ENCODE measurements at regions not wholly inside any gene's neighbourhood (a gene's known extent, or its start where the extent isn't known, plus 50 kb on each side); places are given as distances from the start of the nearest gene placed in this dataset.

- peak; percentile 57 for DNase-seq (ENCODE audit: low read depth)
- no peak for TF ChIP-seq CTCF (IDR thresholded peaks at IDR 0.05; ENCODE audit: insufficient read depth, low read length, poor library complexity, severe bottlenecking)
- Histone ChIP-seq H3K27me3 (ENCODE audit: control insufficient read depth, insufficient read depth, low read length) (no peaks in the 10 kb centered on the region), H3K4me3 (ENCODE audit: low read depth, low read length) (no peak overlapping the region), H3K36me3 (ENCODE audit: control insufficient read depth, insufficient read depth, low read length) (no peaks in the 10 kb centered on the region)
Measured at GRCh38 chr20:9015984-9016324, 52.9 kb upstream of the PLCB4 start.

GRCh38 chr20:9018346-9018745 is 50.5 kb upstream of the PLCB4 start:
- no peaks in the 10 kb centered on the region for H3K36me3 ChIP-seq (ENCODE audit: control insufficient read depth, insufficient read depth, low read length)
- DNase-seq (ENCODE audit: low read depth), result no peak
- no peaks in the 10 kb centered on the region for H3K27me3 ChIP-seq (ENCODE audit: control insufficient read depth, insufficient read depth, low read length)
- TF ChIP-seq CTCF (IDR thresholded peaks at IDR 0.05; ENCODE audit: insufficient read depth, low read length, poor library complexity, severe bottlenecking), result no peak
- H3K4me3 ChIP-seq (ENCODE audit: low read depth, low read length), result no peak overlapping the region
